D721Med (cell line): ENCODE measurements at regions not wholly inside any gene's neighbourhood (a gene's known extent, or its start where the extent isn't known, plus 50 kb on each side); places are given as distances from the start of the nearest gene placed in this dataset.
A peak's percentile ranks its signal among the peaks of the same experiment; 100 is the strongest.
"Not testable (repeated sequence)": the region's sequence is repeated elsewhere in the genome, so short reads cannot be mapped to it uniquely, and the experiment has no call there.

Experiments used
- DNase-seq: peaks from one replicate; pipeline ENCODE4 v3.0.0; 2011; ENCODE audit warnings: low spot score; ENCODE audit not compliant: insufficient read length
- FAIRE-seq: peaks from 2 replicates; lab custom pipeline; 2011; peaks lifted over from hg19 to GRCh38; lab: Jason Lieb, UNC
- CTCF ChIP-seq: IDR thresholded peaks from 2 replicates; pipeline ENCODE4 v1.5.1; 2012; ENCODE audit warnings: mild to moderate bottlenecking, control low read depth; ENCODE audit not compliant: insufficient read depth; ENCODE audit errors: missing control alignments

- no peak for TF ChIP-seq CTCF
- DNase-seq (no peak), FAIRE-seq (no peak)
Observed at GRCh38 chr20:12554426-12554825, 454.3 kb upstream of the SPTLC3 start.

- no peak for TF ChIP-seq CTCF
- DNase-seq (no peak), FAIRE-seq (no peak)
Observed at GRCh38 chr20:12555369-12555768, 453.4 kb upstream of the SPTLC3 start.

GRCh38 chr20:12555849-12556248, 452.9 kb upstream of the SPTLC3 start:
- FAIRE-seq, DNase-seq: not testable (repeated sequence)

- TF ChIP-seq CTCF: no peak
- no peak for FAIRE-seq
Observed at GRCh38 chr20:12557224-12557623, 451.5 kb upstream of the SPTLC3 start.

GRCh38 chr20:12564979-12565378, 443.8 kb upstream of the SPTLC3 start:
- no peak for TF ChIP-seq CTCF
- no peak for FAIRE-seq
- no peak for DNase-seq

More at GRCh38 chr20:12557224-12557623, 451.5 kb upstream of the SPTLC3 start:
- DNase-seq: no peak

- FAIRE-seq: no peak
- no peak for DNase-seq
- TF ChIP-seq CTCF: no peak
Observed at GRCh38 chr20:12566596-12566995, 442.2 kb upstream of the SPTLC3 start.

- no peak for FAIRE-seq
- peak; percentile 41 for TF ChIP-seq CTCF
- DNase-seq: no peak
Observed at GRCh38 chr20:12570371-12570770, 438.4 kb upstream of the SPTLC3 start.

GRCh38 chr20:12573442-12573841, 435.3 kb upstream of the SPTLC3 start:
- DNase-seq: no peak
- TF ChIP-seq CTCF: no peak
- no peak for FAIRE-seq
